Kasumi-1 (cell line): ENCODE measurements at regions not wholly inside any gene's neighbourhood (a gene's known extent, or its start where the extent isn't known, plus 50 kb on each side); places are given as distances from the start of the nearest gene placed in this dataset.
A peak's percentile ranks its signal among the peaks of the same experiment; 100 is the strongest.
"Not testable (repeated sequence)": the region's sequence is repeated elsewhere in the genome, so short reads cannot be mapped to it uniquely, and the experiment has no call there.

Experiments used
- DNase-seq, 2 experiments: peaks; one replicate each; lab custom pipeline; 2025; lab: John Stamatoyannopoulos, UW

DNA sequence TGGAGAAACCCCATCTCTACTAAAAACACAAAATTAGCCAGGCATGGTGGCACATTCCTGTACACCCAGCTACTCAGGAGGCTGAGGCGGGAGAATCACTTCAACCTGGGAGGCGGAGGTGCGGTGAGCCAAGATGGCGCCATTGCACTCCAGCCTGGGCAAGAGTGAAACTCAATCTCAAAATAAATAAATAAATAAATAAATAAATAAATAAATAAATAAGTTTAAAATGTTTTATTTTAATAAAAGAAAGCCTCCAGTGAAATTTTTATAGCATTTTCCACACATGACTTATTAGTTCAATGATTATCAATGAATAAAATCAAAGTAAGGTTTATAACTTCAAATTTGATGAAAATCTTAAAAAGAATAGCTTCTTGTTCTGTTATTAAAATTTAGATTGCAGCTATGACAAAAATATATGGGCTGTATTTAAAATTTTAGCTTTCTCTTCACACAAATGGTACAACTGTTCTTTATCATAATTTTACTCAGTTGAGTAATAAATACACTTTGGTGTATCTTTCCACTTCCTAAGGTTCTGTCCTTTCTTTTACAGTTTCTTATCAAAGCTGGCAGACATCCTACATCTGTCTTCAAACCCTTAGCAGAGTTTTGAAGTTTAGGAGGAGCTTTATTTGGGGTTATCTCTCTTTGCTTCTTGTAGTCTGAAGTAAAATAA lies 78.4 kb upstream of the ZSWIM2 start:
- DNase-seq: no peak

DNA sequence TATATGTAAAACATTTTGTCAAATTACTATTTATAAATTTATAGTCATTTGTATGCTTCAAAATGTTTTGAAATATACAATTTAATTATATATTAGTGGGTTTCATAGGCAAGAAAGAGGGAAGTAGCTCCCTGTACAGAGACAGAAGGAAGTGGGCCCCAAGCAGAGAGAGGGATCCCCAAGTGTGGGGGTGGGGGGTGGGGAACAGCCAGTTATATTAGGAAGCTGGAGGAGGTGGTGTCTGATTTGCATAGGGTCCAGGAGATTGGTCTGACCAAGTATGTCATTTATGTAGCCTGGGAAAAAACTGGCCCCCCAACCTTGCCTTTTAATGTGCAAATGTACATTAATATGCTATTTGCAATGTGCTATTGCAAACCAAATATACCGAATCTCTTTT lies 76.5 kb upstream of the ZSWIM2 start:
- peak; percentile 84 to 87 for DNase-seq

DNA sequence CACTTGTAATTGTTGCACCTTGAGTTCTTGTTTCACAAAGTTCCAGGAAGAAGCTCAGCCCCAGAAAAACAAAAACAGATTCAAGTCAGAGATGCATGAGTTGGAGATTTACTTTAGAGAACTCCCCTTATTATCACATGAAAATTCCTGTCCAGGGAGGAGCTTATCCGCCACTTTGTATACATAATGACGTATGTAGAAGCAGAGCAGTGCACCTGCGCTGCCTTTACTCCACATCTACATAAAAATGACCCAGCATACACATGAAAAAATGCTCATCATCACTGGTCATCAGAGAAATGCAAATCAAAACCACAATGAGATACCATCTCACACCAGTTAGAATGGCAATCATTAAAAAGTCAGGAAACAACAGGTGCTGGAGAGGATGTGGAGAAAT lies 73.3 kb upstream of the ZSWIM2 start:
- DNase-seq: not testable (repeated sequence)

DNA sequence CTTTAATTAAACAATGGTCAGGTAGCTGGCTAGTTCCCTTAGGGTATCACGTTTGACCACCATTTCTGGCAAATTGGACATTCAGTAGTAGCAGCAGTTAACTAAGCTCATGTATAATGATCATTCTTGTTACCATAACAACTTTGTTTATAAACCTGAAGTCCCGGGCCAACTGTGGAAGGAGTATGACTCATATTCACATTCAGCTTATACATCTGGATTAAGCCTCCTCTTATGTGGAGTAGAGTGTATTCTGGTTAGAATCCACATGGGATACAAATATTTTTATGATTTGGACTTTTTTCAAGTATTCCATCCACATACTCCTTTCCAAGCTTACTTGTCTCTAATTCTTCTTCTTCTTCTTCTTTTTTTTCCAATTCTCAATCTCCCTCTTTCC lies 70.3 kb upstream of the ZSWIM2 start:
- DNase-seq: peak in 1 of 2 experiments; percentile 12

DNA sequence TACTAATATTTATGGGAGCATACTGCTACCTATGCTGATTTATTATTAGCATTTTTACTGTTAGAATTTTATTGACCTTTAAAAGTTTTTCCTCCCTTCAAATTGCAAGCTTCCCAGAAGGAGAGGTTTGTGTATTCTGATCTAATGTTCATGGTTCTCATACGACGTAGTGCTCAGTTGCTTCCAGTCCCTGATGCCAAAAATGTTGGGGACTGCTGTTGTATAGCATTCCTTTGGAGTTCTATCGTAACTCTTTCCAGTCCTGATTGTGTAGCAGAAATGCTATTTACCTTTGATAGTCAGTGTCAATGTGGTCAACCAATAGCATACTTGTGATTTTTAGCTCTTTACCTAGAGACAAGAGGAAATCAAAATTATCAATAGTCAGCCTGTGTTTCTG lies 69.5 kb upstream of the ZSWIM2 start:
- DNase-seq: no peak

DNA sequence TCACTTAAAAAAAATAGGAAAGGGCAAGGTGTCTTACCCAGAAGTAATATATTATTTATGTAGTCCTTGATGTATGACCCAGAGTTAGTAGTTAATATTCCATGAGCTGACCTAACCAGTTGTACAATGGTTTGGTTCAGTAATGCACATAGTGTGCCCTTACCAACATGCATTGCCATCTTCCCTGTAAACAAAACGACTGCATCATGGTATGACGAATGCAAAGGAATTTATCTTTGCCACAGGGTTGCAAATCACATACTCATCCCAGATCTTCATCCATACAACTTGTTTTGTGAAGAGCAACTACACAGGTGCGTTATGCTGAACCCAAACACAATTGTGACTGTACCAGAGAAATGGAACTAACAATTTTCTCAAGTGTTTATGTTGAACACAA lies 68.9 kb upstream of the ZSWIM2 start:
- no peak for DNase-seq

DNA sequence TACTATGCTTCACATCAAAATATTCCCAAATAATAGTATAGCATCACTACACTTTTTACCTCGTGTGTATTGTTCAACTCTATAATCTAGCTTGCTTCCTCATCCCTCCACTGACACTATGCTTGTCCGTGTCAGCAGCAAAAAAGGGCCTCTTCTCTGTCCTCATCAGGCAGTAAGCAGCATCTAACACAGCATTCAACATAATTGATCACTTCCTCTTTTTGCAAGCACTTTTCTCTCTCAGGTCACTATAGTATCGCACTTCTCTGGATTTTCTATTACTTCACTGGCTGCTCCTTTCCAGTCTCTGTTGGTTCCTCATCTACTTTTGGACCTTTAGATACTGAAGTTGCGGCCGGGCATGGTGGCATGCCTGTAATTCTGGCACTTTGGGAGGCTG lies 64.9 kb upstream of the ZSWIM2 start:
- peak; percentile 94 to 96 for DNase-seq

DNA sequence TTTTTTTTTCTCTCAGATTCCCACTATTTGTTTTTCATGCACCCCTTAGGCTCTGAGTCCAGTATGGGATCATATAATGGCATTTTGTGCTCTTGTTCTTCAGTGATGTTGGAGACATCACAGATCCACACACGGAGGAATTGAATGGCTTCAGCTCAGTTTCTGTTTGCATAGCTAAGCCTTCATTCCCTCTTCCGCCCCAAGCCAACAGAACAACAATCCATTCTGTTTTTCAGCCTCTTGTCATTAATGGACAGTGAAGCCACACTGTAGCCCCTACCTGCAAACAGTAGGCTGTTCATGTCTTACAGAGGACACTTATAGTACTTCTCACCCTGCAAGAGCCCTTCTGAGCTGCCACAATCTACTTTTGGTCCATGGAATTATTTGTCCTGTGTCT lies 64.0 kb upstream of the ZSWIM2 start:
- DNase-seq: no peak

DNA sequence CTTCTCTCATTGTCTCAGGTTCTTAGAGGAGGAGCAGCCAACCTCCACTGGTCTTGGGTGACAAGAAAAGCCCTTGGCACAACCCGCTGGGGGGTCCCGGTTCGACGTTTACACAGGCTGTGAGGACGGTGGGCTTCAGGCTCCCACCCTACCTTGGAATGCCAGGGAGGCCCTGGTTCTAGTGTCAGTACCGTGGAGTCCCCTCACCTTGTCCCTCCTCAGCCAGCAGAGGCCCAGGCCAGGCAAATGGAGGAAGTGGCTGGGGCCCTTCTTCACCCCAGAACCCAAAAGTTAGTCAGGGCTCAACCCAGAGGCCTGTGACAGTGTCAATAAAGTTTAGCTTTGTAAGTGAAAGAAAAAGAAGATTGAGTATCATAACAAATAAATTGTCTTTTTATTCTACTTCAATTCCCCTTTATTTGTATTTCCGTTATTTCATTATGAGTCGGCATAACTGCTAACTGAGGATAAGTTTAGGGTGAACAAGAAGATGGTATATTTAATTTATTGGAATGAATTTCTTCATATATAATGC lies 62.6 kb upstream of the ZSWIM2 start:
- DNase-seq: no peak

DNA sequence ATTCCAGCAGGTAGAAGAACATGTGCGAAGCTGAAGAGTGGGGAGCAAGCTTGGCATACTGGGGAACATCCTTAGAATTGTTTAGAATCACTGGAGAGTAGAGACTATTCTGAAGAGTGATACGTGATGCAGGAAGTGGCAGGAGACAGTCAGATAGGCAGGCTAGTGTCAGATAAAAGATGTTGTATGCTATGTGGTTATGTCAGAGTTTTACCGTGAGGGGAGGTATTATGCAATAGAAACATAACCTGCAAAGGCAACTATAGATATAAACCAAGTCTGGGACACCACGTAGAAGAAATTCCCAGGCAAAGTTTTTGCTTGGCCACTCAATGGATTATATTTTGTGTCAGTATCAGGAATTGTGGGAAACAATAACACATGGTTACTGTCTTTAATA lies 62.0 kb upstream of the ZSWIM2 start:
- no peak for DNase-seq

DNA sequence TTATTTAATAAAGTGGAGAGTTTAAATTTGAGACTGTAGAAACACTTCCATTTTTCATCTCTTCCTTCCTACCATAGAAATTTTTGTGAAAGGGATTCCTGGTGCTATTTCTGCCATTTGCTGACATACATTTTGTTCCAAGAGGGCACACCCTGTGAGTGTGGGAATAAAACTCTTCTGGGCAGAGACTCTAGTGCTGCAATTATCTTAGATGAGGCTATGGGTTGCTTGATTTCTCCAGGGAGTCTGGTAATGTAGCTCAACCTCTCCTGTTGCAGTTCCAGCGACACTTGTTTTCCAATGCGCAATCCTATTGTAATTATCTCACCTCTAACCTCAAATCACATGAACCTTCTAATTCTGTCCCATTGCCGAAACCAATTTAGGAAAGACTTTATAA lies 60.1 kb upstream of the ZSWIM2 start:
- DNase-seq: no peak

DNA sequence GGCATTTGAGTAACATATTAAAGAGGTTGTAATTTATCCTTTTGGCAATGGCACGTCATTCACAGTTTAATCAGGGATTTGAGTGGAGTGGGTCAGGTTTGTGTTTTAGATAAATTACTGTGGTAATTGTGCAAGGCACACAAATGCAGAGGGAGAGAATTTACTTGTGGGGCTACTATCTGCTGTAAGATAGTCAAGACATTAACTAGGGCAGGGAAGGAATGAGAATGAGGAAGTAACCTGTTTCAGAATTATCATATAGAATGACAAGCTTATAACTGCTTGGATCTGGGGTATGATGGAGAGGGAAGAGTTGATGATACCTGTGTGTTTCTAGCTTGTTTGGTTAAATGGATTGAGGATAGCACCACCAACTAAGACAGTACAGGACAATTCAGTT lies 58.9 kb upstream of the ZSWIM2 start:
- peak; percentile 45 to 74 for DNase-seq

DNA sequence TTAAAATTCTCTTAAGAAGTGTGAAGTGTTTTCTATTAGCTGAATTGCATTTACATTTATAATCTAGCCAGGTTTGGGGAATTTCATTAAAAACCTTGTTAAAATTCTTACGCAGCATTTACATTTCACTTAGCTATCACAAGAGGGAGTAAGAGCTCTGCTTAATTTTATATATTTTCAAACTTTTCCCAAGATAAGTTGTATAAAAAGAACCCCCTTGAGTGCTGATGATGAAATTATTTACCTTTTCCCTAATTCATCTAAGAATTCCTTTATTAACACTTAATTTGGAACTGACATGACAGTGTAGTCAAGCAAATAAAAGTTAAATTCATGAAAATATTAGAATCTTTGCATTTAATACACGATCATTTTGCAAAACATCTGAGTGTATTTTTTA lies 54.2 kb upstream of the ZSWIM2 start:
- DNase-seq: peak; percentile 70 to 73
